ENCODE measurements at regions not wholly inside any gene's neighbourhood (a gene's known extent, or its start where the extent isn't known, plus 50 kb on each side); places are given as distances from the start of the nearest gene placed in this dataset.

- no peaks in the 10 kb centered on the region for H3K9me3 ChIP-seq (ENCODE audit: control insufficient read depth, low read length)
- no peaks in the 10 kb centered on the region for H3K27me3 ChIP-seq (ENCODE audit: control insufficient read depth, insufficient read depth, low read length, poor library complexity, severe bottlenecking)
- no peaks in the 10 kb centered on the region for H3K36me3 ChIP-seq (ENCODE audit: control insufficient read depth, insufficient read depth, low read length)
- H3K4me1 ChIP-seq (ENCODE audit: control insufficient read depth, insufficient read depth, low read length): no peaks in the 10 kb centered on the region
- no peak overlapping the region for H3K27ac ChIP-seq (ENCODE audit: insufficient read depth, low read depth, low read length, poor library complexity, severe bottlenecking)
- H3K4me3 ChIP-seq (ENCODE audit: insufficient read depth, low read depth, low read length): no peak overlapping the region
- 93 to 96% methylated on average over 5 to 6 of the region's 6 CpGs for WGBS, 2 experiments
Observed at GRCh38 chr2:156647377-156648010, 211.3 kb downstream of the GPD2 start.

- Histone ChIP-seq H3K27me3 (ENCODE audit: control insufficient read depth, insufficient read depth, low read length, poor library complexity, severe bottlenecking) (no peaks in the 10 kb centered on the region), H3K4me3 (ENCODE audit: insufficient read depth, low read depth, low read length) (no peak overlapping the region), H3K27ac (ENCODE audit: insufficient read depth, low read depth, low read length, poor library complexity, severe bottlenecking) (no peak overlapping the region), H3K36me3 (ENCODE audit: control insufficient read depth, insufficient read depth, low read length) (no peaks in the 10 kb centered on the region), H3K9me3 (ENCODE audit: control insufficient read depth, low read length) (no peaks in the 10 kb centered on the region), H3K4me1 (ENCODE audit: control insufficient read depth, insufficient read depth, low read length) (no peaks in the 10 kb centered on the region)
Observed at GRCh38 chr2:156648522-156648921, 212.3 kb downstream of the GPD2 start.

- H3K36me3 ChIP-seq (ENCODE audit: control insufficient read depth, insufficient read depth, low read length): no peaks in the 10 kb centered on the region
- no peak overlapping the region for H3K27ac ChIP-seq (ENCODE audit: insufficient read depth, low read depth, low read length, poor library complexity, severe bottlenecking)
- H3K4me3 ChIP-seq (ENCODE audit: insufficient read depth, low read depth, low read length): no peak overlapping the region
- H3K27me3 ChIP-seq (ENCODE audit: control insufficient read depth, insufficient read depth, low read length, poor library complexity, severe bottlenecking): no peaks in the 10 kb centered on the region
- H3K4me1 ChIP-seq (ENCODE audit: control insufficient read depth, insufficient read depth, low read length): no peaks in the 10 kb centered on the region
- WGBS, 2 experiments: 87 to 96% methylated on average over 1 of the region's 1 CpG
- no peaks in the 10 kb centered on the region for H3K9me3 ChIP-seq (ENCODE audit: control insufficient read depth, low read length)
Observed at GRCh38 chr2:156649596-156649995, 213.4 kb downstream of the GPD2 start.

GRCh38 chr2:156652691-156653090 is 216.5 kb downstream of the GPD2 start:
- no peak overlapping the region for H3K4me3 ChIP-seq (ENCODE audit: insufficient read depth, low read depth, low read length)
- no peak overlapping the region for H3K27ac ChIP-seq (ENCODE audit: insufficient read depth, low read depth, low read length, poor library complexity, severe bottlenecking)
- no peaks in the 10 kb centered on the region for H3K9me3 ChIP-seq (ENCODE audit: control insufficient read depth, low read length)
- no peaks in the 10 kb centered on the region for H3K4me1 ChIP-seq (ENCODE audit: control insufficient read depth, insufficient read depth, low read length)
- H3K36me3 ChIP-seq (ENCODE audit: control insufficient read depth, insufficient read depth, low read length): no peaks in the 10 kb centered on the region
- no peaks in the 10 kb centered on the region for H3K27me3 ChIP-seq (ENCODE audit: control insufficient read depth, insufficient read depth, low read length, poor library complexity, severe bottlenecking)

- Histone ChIP-seq H3K4me1 (ENCODE audit: control insufficient read depth, insufficient read depth, low read length) (no peaks in the 10 kb centered on the region), H3K9me3 (ENCODE audit: control insufficient read depth, low read length) (no peaks in the 10 kb centered on the region)
Observed at GRCh38 chr2:156653675-156654074, 217.5 kb downstream of the GPD2 start.

GRCh38 chr2:156657809-156658208 is 221.6 kb downstream of the GPD2 start:
- 94 to 100% methylated on average over 2 of the region's 2 CpGs for WGBS, 2 experiments
- no peaks in the 10 kb centered on the region for H3K4me1 ChIP-seq (ENCODE audit: control insufficient read depth, insufficient read depth, low read length)
- no peak overlapping the region for H3K27ac ChIP-seq (ENCODE audit: insufficient read depth, low read depth, low read length, poor library complexity, severe bottlenecking)
- no peaks in the 10 kb centered on the region for H3K36me3 ChIP-seq (ENCODE audit: control insufficient read depth, insufficient read depth, low read length)
- no peak overlapping the region for H3K4me3 ChIP-seq (ENCODE audit: insufficient read depth, low read depth, low read length)
- H3K9me3 ChIP-seq (ENCODE audit: control insufficient read depth, low read length): no peaks in the 10 kb centered on the region
- H3K27me3 ChIP-seq (ENCODE audit: control insufficient read depth, insufficient read depth, low read length, poor library complexity, severe bottlenecking): no peaks in the 10 kb centered on the region

More at GRCh38 chr2:156653675-156654074, 217.5 kb downstream of the GPD2 start:
- no peak overlapping the region for H3K4me3 ChIP-seq (ENCODE audit: insufficient read depth, low read depth, low read length)
- H3K27ac ChIP-seq (ENCODE audit: insufficient read depth, low read depth, low read length, poor library complexity, severe bottlenecking): no peak overlapping the region
- H3K27me3 ChIP-seq (ENCODE audit: control insufficient read depth, insufficient read depth, low read length, poor library complexity, severe bottlenecking): no peaks in the 10 kb centered on the region
- no peaks in the 10 kb centered on the region for H3K36me3 ChIP-seq (ENCODE audit: control insufficient read depth, insufficient read depth, low read length)

- H3K36me3 ChIP-seq (ENCODE audit: control insufficient read depth, insufficient read depth, low read length): no peaks in the 10 kb centered on the region
- no peak overlapping the region for H3K27ac ChIP-seq (ENCODE audit: insufficient read depth, low read depth, low read length, poor library complexity, severe bottlenecking)
- 94 to 95% methylated on average over 3 of the region's 3 CpGs for WGBS, 2 experiments
Observed at GRCh38 chr2:156659694-156660093, 223.5 kb downstream of the GPD2 start.

GRCh38 chr2:156663757-156664409 is 227.7 kb downstream of the GPD2 start:
- Histone ChIP-seq H3K27me3 (ENCODE audit: control insufficient read depth, insufficient read depth, low read length, poor library complexity, severe bottlenecking) (no peaks in the 10 kb centered on the region), H3K9me3 (ENCODE audit: control insufficient read depth, low read length) (no peaks in the 10 kb centered on the region), H3K4me3 (ENCODE audit: insufficient read depth, low read depth, low read length) (no peak overlapping the region), H3K36me3 (ENCODE audit: control insufficient read depth, insufficient read depth, low read length) (no peaks in the 10 kb centered on the region), H3K4me1 (ENCODE audit: control insufficient read depth, insufficient read depth, low read length) (no peaks in the 10 kb centered on the region), H3K27ac (ENCODE audit: insufficient read depth, low read depth, low read length, poor library complexity, severe bottlenecking) (no peak overlapping the region)
- 50 to 65% methylated on average over 1 of the region's 1 CpG for WGBS, 2 experiments

More at GRCh38 chr2:156659694-156660093, 223.5 kb downstream of the GPD2 start:
- Histone ChIP-seq H3K27me3 (ENCODE audit: control insufficient read depth, insufficient read depth, low read length, poor library complexity, severe bottlenecking) (no peaks in the 10 kb centered on the region), H3K9me3 (ENCODE audit: control insufficient read depth, low read length) (no peaks in the 10 kb centered on the region), H3K4me1 (ENCODE audit: control insufficient read depth, insufficient read depth, low read length) (no peaks in the 10 kb centered on the region), H3K4me3 (ENCODE audit: insufficient read depth, low read depth, low read length) (no peak overlapping the region)

GRCh38 chr2:156666130-156666785 is 230.1 kb downstream of the GPD2 start:
- H3K36me3 ChIP-seq (ENCODE audit: control insufficient read depth, insufficient read depth, low read length): no peaks in the 10 kb centered on the region
- H3K9me3 ChIP-seq (ENCODE audit: control insufficient read depth, low read length): no peaks in the 10 kb centered on the region
- no peak overlapping the region for H3K4me3 ChIP-seq (ENCODE audit: insufficient read depth, low read depth, low read length)
- H3K27me3 ChIP-seq (ENCODE audit: control insufficient read depth, insufficient read depth, low read length, poor library complexity, severe bottlenecking): no peaks in the 10 kb centered on the region
- WGBS, 2 experiments: 89 to 93% methylated on average over 1 of the region's 4 CpGs
- H3K27ac ChIP-seq (ENCODE audit: insufficient read depth, low read depth, low read length, poor library complexity, severe bottlenecking): no peak overlapping the region
- H3K4me1 ChIP-seq (ENCODE audit: control insufficient read depth, insufficient read depth, low read length): no peaks in the 10 kb centered on the region

GRCh38 chr2:156670104-156670503 is 233.9 kb downstream of the GPD2 start:
- 74 to 92% methylated on average over 2 of the region's 2 CpGs for WGBS, 2 experiments
- H3K4me3 ChIP-seq (ENCODE audit: insufficient read depth, low read depth, low read length): no peak overlapping the region
- H3K27me3 ChIP-seq (ENCODE audit: control insufficient read depth, insufficient read depth, low read length, poor library complexity, severe bottlenecking): no peaks in the 10 kb centered on the region
- no peak overlapping the region for H3K27ac ChIP-seq (ENCODE audit: insufficient read depth, low read depth, low read length, poor library complexity, severe bottlenecking)
- H3K4me1 ChIP-seq (ENCODE audit: control insufficient read depth, insufficient read depth, low read length): no peaks in the 10 kb centered on the region
- H3K36me3 ChIP-seq (ENCODE audit: control insufficient read depth, insufficient read depth, low read length): no peaks in the 10 kb centered on the region
- H3K9me3 ChIP-seq (ENCODE audit: control insufficient read depth, low read length): no peaks in the 10 kb centered on the region

All from ectodermal cell (in vitro differentiated cells).